K562 (cell line): ENCODE measurements at regions not wholly inside any gene's neighbourhood (a gene's known extent, or its start where the extent isn't known, plus 50 kb on each side); places are given as distances from the start of the nearest gene placed in this dataset.

Source experiments
- ATAC-seq: fragments of 200-7000 bp; cut with Tn5 transposase; 3 replicates; pipeline ENCODE4 v1.9.1; 2020; ENCODE audit warnings: moderate library complexity
- BruUV-seq: library from RNA; stranded (reverse); fragments of 400-500 nt; replicated peaks from 2 replicates; lab custom pipeline; 2021; lab: Mats Ljungman, UMichigan
- CTCF ChIA-PET: fragments of 300-600 bp; formaldehyde crosslinking; extraction: SDS; loops from one replicate; lab custom pipeline; 2021; ENCODE audit warnings: low intra/inter-chr PET ratio; lab: Yijun Ruan, JAX
- POLR2A ChIA-PET: fragments of 300-600, 350-650 bp; sonication (Branson Sonifier 250); formaldehyde crosslinking; extraction: SDS; loops from one replicate; lab custom pipeline; 2021; ENCODE audit warnings: antibody characterized with exemption, inconsistent platforms; lab: Yijun Ruan, JAX
- DNase-seq, 4 experiments: peaks; one replicate each; pipeline versions ENCODE4 v3.0.0 to v3.0.0-alpha.2; 2011 to 2018; ENCODE audit warnings: low spot score in 3 of 4, mixed read lengths in 3 of 4; ENCODE audit errors: extremely low read depth in 1 of 4
- FAIRE-seq: peaks from 2 replicates; lab custom pipeline; 2011; peaks lifted over from hg19 to GRCh38; lab: Jason Lieb, UNC
- H2AFZ ChIP-seq: 2 replicates; pipeline ENCODE4 v1.6.0; 2011; ENCODE audit warnings: low read depth, low read length, control low read depth, inconsistent platforms
- H3K27ac ChIP-seq: fragments of 200-600 bp; 3 replicates; pipeline ENCODE4 v1.8.0; 2011; ENCODE audit warnings: low read depth, mild to moderate bottlenecking, control low read depth, inconsistent platforms, low read length, moderate library complexity, mixed read lengths; ENCODE audit errors: extremely low read depth
- H3K27me3 ChIP-seq, 2 experiments: fragments of 300-600 bp in 1 of 2; 2 replicates in 1 of 2; 3 replicates in 1 of 2; pipeline versions ENCODE4 v1.6.0 to v1.8.0; 2011; ENCODE audit warnings: inconsistent platforms in 2 of 2, low read length in 2 of 2, mild to moderate bottlenecking in 1 of 2, mixed read lengths in 1 of 2, moderate library complexity in 1 of 2; ENCODE audit not compliant: control insufficient read depth in 2 of 2, insufficient read depth in 2 of 2
- H3K36me3 ChIP-seq: fragments of 300-600 bp; 3 replicates; pipeline ENCODE4 v1.8.0; 2011; ENCODE audit warnings: mild to moderate bottlenecking, low read length, inconsistent platforms; ENCODE audit not compliant: control insufficient read depth, insufficient read depth
- H3K4me1 ChIP-seq, 2 experiments: fragments of 200-600 bp in 1 of 2; replicated peaks in 1 of 2; 2 replicates in 1 of 2; 3 replicates in 1 of 2; pipeline versions ENCODE4 v1.5.1 to v1.8.0; 2011; ENCODE audit warnings: inconsistent platforms in 2 of 2, low read length in 2 of 2, mild to moderate bottlenecking in 1 of 2, mixed read lengths in 1 of 2, moderate library complexity in 1 of 2; ENCODE audit not compliant: control insufficient read depth in 2 of 2, insufficient read depth in 2 of 2
- H3K4me2 ChIP-seq: 2 replicates; pipeline ENCODE4 v1.6.1; 2011; ENCODE audit warnings: low read length, control low read depth, inconsistent platforms, mixed read lengths; ENCODE audit not compliant: insufficient read depth
- H3K4me3 ChIP-seq: fragments of 200-600 bp; sonication (generic), shearing (Covaris generic); 2 replicates; pipeline ENCODE4 v1.5.1; 2016; ENCODE audit warnings: control low read depth, inconsistent platforms
- H3K79me2 ChIP-seq: fragments of 200-600 bp; 3 replicates; pipeline ENCODE4 v1.8.0; 2011; ENCODE audit warnings: low read length, inconsistent platforms; ENCODE audit not compliant: control insufficient read depth, insufficient read depth
- H3K9ac ChIP-seq, 2 experiments: 2 replicates each; pipeline versions ENCODE4 v1.6.0 to v1.6.1; 2011; ENCODE audit warnings: low read depth in 2 of 2, low read length in 2 of 2, control low read depth in 1 of 2, inconsistent platforms in 1 of 2, mild to moderate bottlenecking in 1 of 2, mixed read lengths in 1 of 2; ENCODE audit not compliant: insufficient read depth in 1 of 2
- H3K9me1 ChIP-seq: one replicate; pipeline ENCODE4 v1.6.0; 2011; ENCODE audit warnings: inconsistent platforms, mild to moderate bottlenecking, low read length, moderate library complexity; ENCODE audit not compliant: control insufficient read depth, insufficient read depth
- H3K9me3 ChIP-seq: replicated peaks from 2 replicates; pipeline ENCODE4 v1.5.1; 2011; ENCODE audit warnings: low read depth, low read length, inconsistent platforms; ENCODE audit not compliant: control insufficient read depth, insufficient read depth
- H4K20me1 ChIP-seq: replicated peaks from 2 replicates; pipeline ENCODE4 v1.6.1; 2011; ENCODE audit warnings: low read length, inconsistent platforms, mixed read lengths; ENCODE audit not compliant: control insufficient read depth, insufficient read depth
- BCOR ChIP-seq: fragments of 450-650 bp; IDR thresholded peaks from 2 replicates; pipeline ENCODE4 v1.6.1; 2016
- CREB3 ChIP-seq: fragments of 450-650 bp; conservative IDR thresholded peaks from 2 replicates; pipeline ENCODE4 v1.6.1; 2016; ENCODE audit warnings: missing genetic modification characterization, low read depth, mild to moderate bottlenecking, missing compliant biosample characterization, moderate library complexity
- CREB3L1 ChIP-seq: fragments of 450-650 bp; IDR thresholded peaks from 2 replicates; pipeline ENCODE4 v1.6.1; 2014; ENCODE audit warnings: low read depth, mild to moderate bottlenecking, moderate library complexity, borderline replicate concordance
- FOXA1 ChIP-seq: fragments of 450-650 bp; IDR thresholded peaks from 2 replicates; pipeline ENCODE4 v1.6.1; 2016; ENCODE audit warnings: mild to moderate bottlenecking, borderline replicate concordance
- MAFK ChIP-seq: IDR thresholded peaks from 2 replicates; pipeline ENCODE4 v1.6.1; 2011; ENCODE audit warnings: low read length, improper control_type of control experiment
- NEUROD1 ChIP-seq: fragments of 150-350 bp; IDR thresholded peaks from 2 replicates; pipeline ENCODE4 v1.6.1; 2014; ENCODE audit warnings: borderline replicate concordance, low read length, low read depth; ENCODE audit not compliant: partially characterized antibody
- NUFIP1 ChIP-seq: fragments of 450-650 bp; IDR thresholded peaks from 2 replicates; pipeline ENCODE4 v1.6.1; 2018; ENCODE audit not compliant: partially characterized antibody
- SAFB2 ChIP-seq: fragments of 200-400 bp; formaldehyde crosslinking; IDR thresholded peaks from 2 replicates; pipeline ENCODE4 v1.6.1; 2018; ENCODE audit warnings: borderline replicate concordance, low read length, low read depth, moderate library complexity; ENCODE audit not compliant: severe bottlenecking
- TSHZ1 ChIP-seq: fragments of 250-450 bp; sonication (Bioruptor Pico); IDR thresholded peaks from 2 replicates; pipeline ENCODE4 v1.4.0; 2020; ENCODE audit warnings: mild to moderate bottlenecking, moderate library complexity
- ZNF561 ChIP-seq: fragments of 450-650 bp; formaldehyde crosslinking; conservative IDR thresholded peaks from 2 replicates; pipeline ENCODE4 v1.4.0; 2020; ENCODE audit warnings: mild to moderate bottlenecking, moderate library complexity
- WGBS: fragments of 100-300 bp; shearing (Covaris generic); methylation state at CpG from one replicate; pipeline ENCODE4 v1.1.6; 2016; ENCODE audit warnings: low coverage, mixed read lengths; ENCODE audit not compliant: insufficient coverage; ENCODE audit errors: missing lambda C conversion rate; 5-methylcytosine and 5-hydroxymethylcytosine counted together
- in situ Hi-C: fragments of 300-500 bp; cut with MboI; formaldehyde crosslinking; loops from 4 replicates; pipeline ENCODE4 v1.15.0; 2018; ENCODE audit warnings: inconsistent platforms, mixed read lengths
- intact Hi-C: fragments of 100-400 bp; cut with micrococcal nuclease; formaldehyde crosslinking; loops from 2 replicates; pipeline ENCODE4 v1.14.2; 2022
- TF ChIP-seq, protein P1 (sequence below), 2 experiments: fragments of 450-650 bp; IDR thresholded peaks; 2 replicates each; pipeline ENCODE4 v1.6.1; 2016

GRCh38 chr3:107251819-107252218 is 125.4 kb upstream of the CCDC54 start:
- DNase-seq (no peak), FAIRE-seq (no peak), ATAC-seq (no peak)
- ChIA-PET CTCF (no interaction called here), POLR2A (no interaction called here)
- Histone ChIP-seq H3K9ac (no peak overlapping the region), H3K9me1 (no peaks in the 10 kb centered on the region), H3K4me1 (no peaks in the 10 kb centered on the region), H3K4me3 (no peak overlapping the region), H4K20me1 (no peaks in the 10 kb centered on the region), H3K27me3 (no peaks in the 10 kb centered on the region; a peak in 1 of 5 replicates), H3K36me3 (no peaks in the 10 kb centered on the region), H2AFZ (no peak overlapping the region), H3K9me3 (no peaks in the 10 kb centered on the region), H3K27ac (no peak overlapping the region), H3K4me2 (no peak overlapping the region), H3K79me2 (no peaks in the 10 kb centered on the region)
- 2% methylated on average over 5 of the region's 5 CpGs for WGBS
- intact Hi-C loops, result no loop called here
- BruUV-seq, result no TSS peak
- in situ Hi-C loops, result no loop called here
- TF ChIP-seq MAFK, result no peak
- no peak for TF ChIP-seq FOXA1
- no peak for TF ChIP-seq NUFIP1
- no peak for TF ChIP-seq CREB3L1
- no peak for TF ChIP-seq NEUROD1
- TF ChIP-seq ZNF561 (CRISPR knock-in tag), result no peak
- TF ChIP-seq TSHZ1 (CRISPR knock-in tag), result no peak
- TF ChIP-seq, protein P1, sequence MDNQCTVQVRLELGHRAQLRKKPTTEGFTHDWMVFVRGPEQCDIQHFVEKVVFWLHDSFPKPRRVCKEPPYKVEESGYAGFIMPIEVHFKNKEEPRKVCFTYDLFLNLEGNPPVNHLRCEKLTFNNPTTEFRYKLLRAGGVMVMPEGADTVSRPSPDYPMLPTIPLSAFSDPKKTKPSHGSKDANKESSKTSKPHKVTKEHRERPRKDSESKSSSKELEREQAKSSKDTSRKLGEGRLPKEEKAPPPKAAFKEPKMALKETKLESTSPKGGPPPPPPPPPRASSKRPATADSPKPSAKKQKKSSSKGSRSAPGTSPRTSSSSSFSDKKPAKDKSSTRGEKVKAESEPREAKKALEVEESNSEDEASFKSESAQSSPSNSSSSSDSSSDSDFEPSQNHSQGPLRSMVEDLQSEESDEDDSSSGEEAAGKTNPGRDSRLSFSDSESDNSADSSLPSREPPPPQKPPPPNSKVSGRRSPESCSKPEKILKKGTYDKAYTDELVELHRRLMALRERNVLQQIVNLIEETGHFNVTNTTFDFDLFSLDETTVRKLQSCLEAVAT (IDR thresholded peaks at IDR 0.05), result no peak
- TF ChIP-seq CREB3 (tag), result no peak
- no peak for TF ChIP-seq SAFB2
- TF ChIP-seq BCOR, result no peak
